Trophoblast cell (in vitro differentiated cells and primary cell): ENCODE measurements at regions not wholly inside any gene's neighbourhood (a gene's known extent, or its start where the extent isn't known, plus 50 kb on each side); places are given as distances from the start of the nearest gene placed in this dataset.

ENCODE experiments used
- DNase-seq, 2 donors: peaks; one replicate each; pipeline ENCODE4 v3.0.0-alpha.2; 2016
- H2AFZ ChIP-seq: 2 replicates; pipeline ENCODE4 v1.6.1; 2013; ENCODE audit warnings: low read length, moderate library complexity, mild to moderate bottlenecking; ENCODE audit not compliant: insufficient read depth, poor library complexity
- H2AK5ac ChIP-seq: 2 replicates; pipeline ENCODE4 v1.6.1; 2013; ENCODE audit warnings: mild to moderate bottlenecking, low read length
- H2BK120ac ChIP-seq: 2 replicates; pipeline ENCODE4 v1.6.1; 2013; ENCODE audit warnings: low read length, mild to moderate bottlenecking, moderate library complexity; ENCODE audit not compliant: insufficient read depth, poor library complexity
- H2BK12ac ChIP-seq: 2 replicates; pipeline ENCODE4 v1.6.1; 2013; ENCODE audit warnings: mild to moderate bottlenecking, low read length, moderate library complexity
- H2BK5ac ChIP-seq: 2 replicates; pipeline ENCODE4 v1.6.1; 2013; ENCODE audit warnings: low read length, low read depth, moderate library complexity, mild to moderate bottlenecking; ENCODE audit not compliant: poor library complexity
- H3K14ac ChIP-seq: 2 replicates; pipeline ENCODE4 v1.6.1; 2013; ENCODE audit warnings: mild to moderate bottlenecking, low read length
- H3K18ac ChIP-seq: 2 replicates; pipeline ENCODE4 v1.6.1; 2013; ENCODE audit warnings: mild to moderate bottlenecking, low read length
- H3K23ac ChIP-seq: 2 replicates; pipeline ENCODE4 v1.6.1; 2013; ENCODE audit warnings: low read length
- H3K27ac ChIP-seq: 2 replicates; pipeline ENCODE4 v1.5.1; 2013; ENCODE audit warnings: low read depth, mild to moderate bottlenecking, inconsistent platforms, low read length, moderate library complexity
- H3K27me3 ChIP-seq: 2 replicates; pipeline ENCODE4 v1.6.1; 2013; ENCODE audit warnings: inconsistent platforms, mild to moderate bottlenecking, low read length, moderate library complexity; ENCODE audit not compliant: insufficient read depth
- H3K36me3 ChIP-seq, 2 experiments: 1 replicate in 1 of 2; 2 replicates in 1 of 2; pipeline ENCODE4 v1.6.1; 2013; ENCODE audit warnings: low read length in 2 of 2, mild to moderate bottlenecking in 2 of 2, moderate library complexity in 1 of 2; ENCODE audit not compliant: insufficient read depth in 2 of 2, control insufficient read depth in 1 of 2
- H3K4ac ChIP-seq: 2 replicates; pipeline ENCODE4 v1.6.1; 2013; ENCODE audit warnings: low read depth, mild to moderate bottlenecking, low read length, moderate library complexity
- H3K4me1 ChIP-seq, 2 experiments: 1 replicate in 1 of 2; 2 replicates in 1 of 2; pipeline ENCODE4 v1.6.1; 2013; ENCODE audit warnings: low read length in 2 of 2, mild to moderate bottlenecking in 2 of 2, moderate library complexity in 1 of 2; ENCODE audit not compliant: insufficient read depth in 2 of 2, control insufficient read depth in 1 of 2
- H3K4me2 ChIP-seq: 2 replicates; pipeline ENCODE4 v1.6.1; 2013; ENCODE audit warnings: inconsistent platforms, mild to moderate bottlenecking, low read length, moderate library complexity
- H3K4me3 ChIP-seq: 2 replicates; pipeline ENCODE4 v1.5.1; 2013; ENCODE audit warnings: mild to moderate bottlenecking, low read depth, low read length, inconsistent platforms
- H3K79me1 ChIP-seq: one replicate; pipeline ENCODE4 v1.6.1; 2013; ENCODE audit warnings: low read length
- H3K79me2 ChIP-seq: 2 replicates; pipeline ENCODE4 v1.6.1; 2013; ENCODE audit warnings: low read length, mild to moderate bottlenecking; ENCODE audit not compliant: control insufficient read depth, insufficient read depth, poor library complexity
- H3K9ac ChIP-seq: 2 replicates; pipeline ENCODE4 v1.6.1; 2013; ENCODE audit warnings: mild to moderate bottlenecking, low read length
- H3K9me3 ChIP-seq: 2 replicates; pipeline ENCODE4 v1.6.1; 2013; ENCODE audit warnings: low read depth, mild to moderate bottlenecking, control low read depth, inconsistent platforms, low read length; ENCODE audit not compliant: insufficient read depth
- H4K12ac ChIP-seq: 2 replicates; pipeline ENCODE4 v1.6.1; 2013; ENCODE audit warnings: low read depth, mild to moderate bottlenecking, low read length, moderate library complexity
- H4K8ac ChIP-seq: 2 replicates; pipeline ENCODE4 v1.6.1; 2013; ENCODE audit warnings: low read depth, mild to moderate bottlenecking, low read length, moderate library complexity
- H4K91ac ChIP-seq: one replicate; pipeline ENCODE4 v1.6.1; 2013; ENCODE audit warnings: low read depth, mild to moderate bottlenecking, low read length, moderate library complexity
- WGBS: extraction: QIAGEN DNeasy Blood & Tissue Kit; methylation state at CpG from one replicate; pipeline ENCODE4 v1.1.7; 2013; ENCODE audit warnings: missing lambda C conversion rate; ENCODE audit not compliant: insufficient read length, insufficient coverage; ENCODE audit errors: extremely low coverage; 5-methylcytosine and 5-hydroxymethylcytosine counted together

DNA sequence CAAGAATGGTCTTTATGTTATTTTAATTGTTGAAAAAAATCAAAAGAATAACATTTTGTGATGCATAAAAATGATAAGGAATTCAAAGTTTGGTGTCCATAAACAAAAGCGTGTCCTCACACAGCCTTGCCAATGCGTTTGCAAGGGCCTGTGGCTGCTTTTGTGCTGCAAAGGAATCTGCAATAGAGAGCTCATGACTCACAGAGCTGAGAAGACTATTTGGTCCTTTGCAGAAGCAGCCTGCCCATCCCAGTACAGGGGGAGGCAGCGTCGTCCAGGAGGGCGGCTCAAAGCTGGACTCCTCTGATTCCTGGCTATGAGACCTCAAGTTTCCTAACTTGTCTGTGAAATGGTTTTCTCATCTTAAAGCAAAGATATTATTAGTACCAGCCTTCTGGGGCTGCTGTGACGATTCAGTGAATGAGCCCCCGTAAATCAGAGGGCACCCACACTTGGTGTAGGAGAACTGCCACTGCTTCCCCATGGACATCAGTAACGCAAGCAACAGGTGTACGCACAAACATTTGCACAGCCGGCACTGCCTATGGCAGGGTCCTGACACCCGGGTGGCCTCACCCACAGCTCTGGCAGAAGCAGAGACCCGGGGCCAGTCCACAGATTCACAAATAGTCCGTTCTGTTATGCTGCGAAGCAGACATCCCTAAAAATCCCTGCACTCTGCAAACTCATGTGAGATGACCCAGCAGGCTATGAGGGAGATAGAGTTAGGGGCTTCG is 70.6 kb upstream of the ASAP2 start:
- Histone ChIP-seq H3K4ac (no peak overlapping the region), H4K8ac (no peak overlapping the region), H2BK120ac (no peak overlapping the region), H2AK5ac (no peak overlapping the region), H3K14ac (no peak overlapping the region), H3K79me1 (no peaks in the 10 kb centered on the region), H3K27me3 (no peaks in the 10 kb centered on the region), H3K36me3 (peaks cover 0 to 2% of the 10 kb centered on the region in 2 experiments), H2BK5ac (no peak overlapping the region), H2BK12ac (no peak overlapping the region), H3K9ac (peak overlapping the region; percentile 22), H3K23ac (no peak overlapping the region), H3K4me3 (no peak overlapping the region), H2AFZ (no peak overlapping the region), H3K18ac (no peak overlapping the region), H4K12ac (no peak overlapping the region), H4K91ac (no peak overlapping the region), H3K27ac (no peak overlapping the region), H3K9me3 (peaks cover 4% of the 10 kb centered on the region), H3K4me2 (no peak overlapping the region), H3K79me2 (no peaks in the 10 kb centered on the region), H3K4me1 (no peaks in the 10 kb centered on the region)
- DNase-seq: no peak
- WGBS: no CpG with 5 or more reads among the region's 15 CpGs

DNA sequence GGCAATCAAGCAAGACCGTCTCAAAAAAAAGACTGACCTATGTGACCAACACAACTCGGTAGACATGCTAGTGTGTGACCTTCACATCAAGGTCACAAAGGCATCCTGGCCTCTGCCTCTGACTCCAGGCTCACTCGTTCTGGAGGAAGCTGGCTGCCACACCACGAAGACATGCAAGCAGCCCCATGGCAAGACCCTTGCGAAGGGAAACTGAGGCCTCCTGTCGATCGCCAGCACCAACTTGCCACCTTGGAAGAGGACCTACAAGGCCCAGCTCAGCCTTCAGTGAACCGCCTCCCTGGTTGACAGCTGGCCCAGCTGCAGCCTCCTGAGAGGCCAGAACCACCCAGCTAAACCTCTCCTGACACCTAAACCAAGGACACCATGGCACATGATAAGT is 79.3 kb upstream of the ASAP2 start:
- H3K79me1 ChIP-seq: no peaks in the 10 kb centered on the region
- no peak overlapping the region for H2BK120ac ChIP-seq
- H4K12ac ChIP-seq: no peak overlapping the region
- no peaks in the 10 kb centered on the region for H3K9me3 ChIP-seq
- H2AK5ac ChIP-seq: no peak overlapping the region
- H3K4me1 ChIP-seq: no peaks in the 10 kb centered on the region
- H3K79me2 ChIP-seq: no peaks in the 10 kb centered on the region
- H3K9ac ChIP-seq: no peak overlapping the region
- no peaks in the 10 kb centered on the region for H3K36me3 ChIP-seq
- no peak overlapping the region for H3K4me2 ChIP-seq
- H3K23ac ChIP-seq: no peak overlapping the region
- H4K8ac ChIP-seq: no peak overlapping the region
- no peak overlapping the region for H3K18ac ChIP-seq
- H3K4ac ChIP-seq: no peak overlapping the region
- no peak overlapping the region for H2AFZ ChIP-seq
- H4K91ac ChIP-seq: no peak overlapping the region
- H2BK5ac ChIP-seq: no peak overlapping the region
- no peak for DNase-seq
- no peaks in the 10 kb centered on the region for H3K27me3 ChIP-seq
- no peak overlapping the region for H3K4me3 ChIP-seq
- WGBS: no CpG with 5 or more reads among the region's 8 CpGs
- H3K27ac ChIP-seq: no peak overlapping the region
- no peak overlapping the region for H3K14ac ChIP-seq
- H2BK12ac ChIP-seq: no peak overlapping the region

DNA sequence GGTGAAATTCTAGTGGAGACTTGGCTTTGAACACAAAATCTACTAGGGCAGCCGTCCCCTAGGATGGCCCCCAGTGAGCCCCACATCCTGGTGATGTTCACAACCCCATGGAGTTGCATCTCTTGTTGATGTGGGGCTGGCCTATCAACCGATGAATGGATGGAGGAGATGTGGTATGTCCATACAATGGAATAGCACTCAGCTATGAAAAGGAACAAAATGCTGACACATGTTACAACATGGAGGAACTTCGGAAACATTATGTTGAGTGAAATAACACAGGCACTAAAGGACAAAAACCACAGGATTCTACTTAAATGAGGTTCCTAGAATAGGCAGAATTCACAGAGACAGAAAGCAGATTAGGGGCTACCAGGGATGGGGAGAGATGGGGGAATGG is 80.1 kb upstream of the ASAP2 start:
- Histone ChIP-seq H2BK12ac (no peak overlapping the region), H3K18ac (no peak overlapping the region), H2BK120ac (no peak overlapping the region), H3K4ac (no peak overlapping the region), H3K4me3 (no peak overlapping the region), H4K91ac (no peak overlapping the region), H3K9ac (no peak overlapping the region), H3K36me3 (no peaks in the 10 kb centered on the region), H3K9me3 (no peaks in the 10 kb centered on the region), H3K79me1 (no peaks in the 10 kb centered on the region), H3K23ac (no peak overlapping the region), H3K27ac (no peak overlapping the region), H2AK5ac (no peak overlapping the region), H3K4me1 (no peaks in the 10 kb centered on the region), H3K14ac (no peak overlapping the region), H3K27me3 (no peaks in the 10 kb centered on the region), H3K79me2 (no peaks in the 10 kb centered on the region), H2AFZ (no peak overlapping the region), H4K8ac (no peak overlapping the region), H4K12ac (no peak overlapping the region), H2BK5ac (no peak overlapping the region), H3K4me2 (no peak overlapping the region)
- DNase-seq: no peak
- no CpG with 5 or more reads among the region's 3 CpGs for WGBS

DNA sequence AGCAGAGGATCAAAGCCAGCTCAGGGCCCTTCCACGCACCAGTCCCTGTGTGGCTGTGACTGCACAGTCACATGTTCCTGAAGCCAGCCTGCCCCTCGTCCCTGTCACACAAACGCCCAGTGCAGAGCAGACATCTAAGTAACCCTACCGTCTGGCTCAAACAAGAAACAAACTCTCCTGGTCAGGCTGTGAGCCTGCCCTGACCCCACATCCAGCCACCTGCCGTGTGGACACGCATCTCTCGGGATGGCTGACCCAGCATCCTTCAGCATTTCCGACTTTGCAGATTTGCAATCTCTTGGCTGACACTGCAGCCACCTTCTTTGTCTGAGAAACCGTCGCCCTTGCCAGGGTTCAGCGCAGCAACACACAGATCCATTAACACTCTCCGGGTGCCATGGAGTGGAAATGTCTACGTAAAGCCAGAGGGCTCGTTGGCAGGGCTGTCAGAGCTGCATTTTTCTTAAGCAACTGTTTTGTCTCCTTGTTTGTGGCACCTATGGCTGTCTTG is 82.3 kb upstream of the ASAP2 start:
- no peak overlapping the region for H3K4me3 ChIP-seq
- no peaks in the 10 kb centered on the region for H3K79me2 ChIP-seq
- H3K27me3 ChIP-seq: no peaks in the 10 kb centered on the region
- H3K23ac ChIP-seq: no peak overlapping the region
- no peak overlapping the region for H4K91ac ChIP-seq
- H3K14ac ChIP-seq: no peak overlapping the region
- H2AK5ac ChIP-seq: no peak overlapping the region
- H2BK12ac ChIP-seq: no peak overlapping the region
- H3K4me2 ChIP-seq: no peak overlapping the region
- no peak overlapping the region for H3K27ac ChIP-seq
- H2BK5ac ChIP-seq: no peak overlapping the region
- no peaks in the 10 kb centered on the region for H3K4me1 ChIP-seq
- H3K9ac ChIP-seq: no peak overlapping the region
- no peak for DNase-seq
- H3K18ac ChIP-seq: no peak overlapping the region
- H2BK120ac ChIP-seq: no peak overlapping the region
- no peaks in the 10 kb centered on the region for H3K36me3 ChIP-seq
- no CpG with 5 or more reads among the region's 14 CpGs for WGBS
- no peak overlapping the region for H4K12ac ChIP-seq
- no peaks in the 10 kb centered on the region for H3K79me1 ChIP-seq
- H3K9me3 ChIP-seq: no peaks in the 10 kb centered on the region
- H2AFZ ChIP-seq: no peak overlapping the region
- no peak overlapping the region for H3K4ac ChIP-seq
- H4K8ac ChIP-seq: no peak overlapping the region
